C4-2B (cell line): ENCODE measurements at regions not wholly inside any gene's neighbourhood (a gene's known extent, or its start where the extent isn't known, plus 50 kb on each side); places are given as distances from the start of the nearest gene placed in this dataset.

ENCODE experiments used
- CTCF ChIP-seq: fragments of 450-650 bp; conservative IDR thresholded peaks from 2 replicates; pipeline ENCODE4 v1.5.1; 2017; ENCODE audit warnings: mild to moderate bottlenecking
- ZFX ChIP-seq: fragments of 450-650 bp; IDR thresholded peaks from 2 replicates; pipeline ENCODE4 v1.6.1; 2017

DNA sequence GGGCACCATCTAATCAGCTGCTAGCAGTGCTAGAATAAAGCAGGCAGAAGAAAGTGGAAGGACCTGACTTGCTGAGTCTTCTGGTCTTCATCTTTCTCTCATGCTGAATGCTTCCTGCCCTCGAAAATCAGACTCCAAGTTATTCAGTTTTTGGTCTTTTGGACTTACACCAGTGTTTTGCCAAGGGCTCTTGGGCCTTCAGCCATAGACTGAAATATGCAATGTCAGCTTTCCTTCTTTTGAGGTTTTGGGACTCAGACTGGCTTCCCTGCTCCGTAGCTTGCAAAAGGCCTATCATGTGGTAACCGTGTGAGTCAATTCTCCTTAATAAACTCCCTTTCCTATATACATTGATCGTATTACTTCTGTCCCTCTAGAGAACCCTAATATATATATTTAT lies 159.3 kb downstream of the SLCO1B3 start:
- TF ChIP-seq CTCF = no peak
- no peak for TF ChIP-seq ZFX
